ENCODE measurements at regions not wholly inside any gene's neighbourhood (a gene's known extent, or its start where the extent isn't known, plus 50 kb on each side); places are given as distances from the start of the nearest gene placed in this dataset.

DNA sequence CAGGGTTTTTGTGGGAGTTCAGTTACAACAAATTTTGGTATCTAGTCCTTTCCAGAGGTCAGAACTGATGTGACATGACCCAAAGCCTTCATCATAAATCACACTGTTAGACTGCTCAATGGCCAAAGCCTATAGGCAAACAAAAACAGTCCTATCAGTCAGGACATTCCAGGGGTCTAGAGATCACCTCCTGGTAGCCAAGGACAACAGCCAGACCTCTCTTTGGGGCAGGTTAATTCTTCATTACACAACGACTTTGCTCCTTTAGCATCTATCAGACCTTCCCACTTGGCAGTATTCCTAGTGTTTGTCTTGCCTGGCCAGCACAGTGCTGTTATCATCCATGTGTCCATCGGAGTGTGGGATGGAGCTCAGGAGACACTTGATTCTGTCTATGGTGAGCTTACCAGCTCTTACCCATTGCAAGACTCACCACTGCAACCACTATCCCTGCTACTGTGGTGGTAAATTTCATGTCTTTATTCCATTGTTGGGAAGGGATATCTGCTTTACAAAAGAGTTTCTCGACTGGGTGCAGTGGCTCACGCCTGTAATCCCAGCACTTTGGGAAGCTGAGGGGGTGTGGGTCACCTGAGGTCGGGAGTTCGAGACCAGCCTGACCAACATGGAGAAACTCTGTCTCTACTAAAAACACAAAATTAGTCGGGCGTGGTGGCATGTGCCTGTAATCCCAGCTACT, 95.5 kb upstream of the DHX40 start:
- peak in 1 of 4 donors; percentile 31 for ATAC-seq
- WGBS, 4 donors, result 71 to 77% (median 74%) methylated on average over 8 of the region's 8 CpGs

DNA sequence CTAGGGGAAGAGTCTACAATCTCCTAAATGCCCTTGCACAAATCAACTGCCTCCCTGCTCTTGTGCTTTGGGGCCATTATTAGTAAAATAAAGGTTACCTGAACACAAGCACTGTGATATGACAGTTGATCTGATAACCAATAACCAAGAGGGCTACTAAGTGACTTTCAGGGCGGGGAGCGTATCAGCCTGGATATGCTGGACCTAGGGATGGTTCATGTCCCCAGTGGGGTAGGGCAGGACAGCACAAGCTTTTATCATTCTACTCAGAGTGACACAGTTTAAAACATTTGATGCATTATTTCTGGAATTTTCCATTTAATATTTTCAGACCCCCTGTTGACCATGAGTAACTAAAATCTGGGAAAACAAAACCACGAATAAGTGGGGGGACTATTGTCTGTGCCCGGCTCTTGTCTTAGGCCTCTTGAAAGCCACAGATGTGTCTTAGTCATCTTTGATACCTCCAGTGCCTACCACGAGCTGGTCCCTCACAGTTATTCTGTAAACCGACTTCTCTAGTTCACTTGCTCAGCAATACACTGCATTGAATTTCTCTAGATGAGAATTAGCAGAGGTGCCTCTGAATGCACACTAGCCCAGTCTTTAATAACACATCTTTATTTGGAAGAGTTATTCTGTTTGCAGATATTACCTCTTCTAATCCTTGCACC, 94.6 kb upstream of the DHX40 start:
- 93 to 94% (median 93%) methylated on average over 6 of the region's 6 CpGs for WGBS, 4 donors
- ATAC-seq, result no peak
- no peak for DNase-seq
- Histone ChIP-seq H3K4me3 (no peak overlapping the region), H3K36me3 (no peaks in the 10 kb centered on the region), H3K9me3 (no peaks in the 10 kb centered on the region), H3K27me3 (no peaks in the 10 kb centered on the region), H3K27ac (no peak overlapping the region), H3K4me1 (no peaks in the 10 kb centered on the region)
- TF ChIP-seq, protein P1, sequence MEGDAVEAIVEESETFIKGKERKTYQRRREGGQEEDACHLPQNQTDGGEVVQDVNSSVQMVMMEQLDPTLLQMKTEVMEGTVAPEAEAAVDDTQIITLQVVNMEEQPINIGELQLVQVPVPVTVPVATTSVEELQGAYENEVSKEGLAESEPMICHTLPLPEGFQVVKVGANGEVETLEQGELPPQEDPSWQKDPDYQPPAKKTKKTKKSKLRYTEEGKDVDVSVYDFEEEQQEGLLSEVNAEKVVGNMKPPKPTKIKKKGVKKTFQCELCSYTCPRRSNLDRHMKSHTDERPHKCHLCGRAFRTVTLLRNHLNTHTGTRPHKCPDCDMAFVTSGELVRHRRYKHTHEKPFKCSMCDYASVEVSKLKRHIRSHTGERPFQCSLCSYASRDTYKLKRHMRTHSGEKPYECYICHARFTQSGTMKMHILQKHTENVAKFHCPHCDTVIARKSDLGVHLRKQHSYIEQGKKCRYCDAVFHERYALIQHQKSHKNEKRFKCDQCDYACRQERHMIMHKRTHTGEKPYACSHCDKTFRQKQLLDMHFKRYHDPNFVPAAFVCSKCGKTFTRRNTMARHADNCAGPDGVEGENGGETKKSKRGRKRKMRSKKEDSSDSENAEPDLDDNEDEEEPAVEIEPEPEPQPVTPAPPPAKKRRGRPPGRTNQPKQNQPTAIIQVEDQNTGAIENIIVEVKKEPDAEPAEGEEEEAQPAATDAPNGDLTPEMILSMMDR (IDR thresholded peaks at IDR 0.05), result no peak
- TF ChIP-seq POLR2A (IDR thresholded peaks at IDR 0.05), result no peak
- intact Hi-C loops (cut with DNase I), result no loop called here

More for the DNA sequence above, 95.5 kb upstream of the DHX40 start:
- Histone ChIP-seq H3K4me1 (no peaks in the 10 kb centered on the region), H3K27ac (no peak overlapping the region), H3K4me3 (no peak overlapping the region), H3K9me3 (no peaks in the 10 kb centered on the region), H3K27me3 (no peaks in the 10 kb centered on the region), H3K36me3 (no peaks in the 10 kb centered on the region)
- intact Hi-C loops (cut with DNase I), result no loop called here
- TF ChIP-seq POLR2A (IDR thresholded peaks at IDR 0.05), result no peak
- TF ChIP-seq, protein P1 (IDR thresholded peaks at IDR 0.05), result no peak
- no peak for DNase-seq

DNA sequence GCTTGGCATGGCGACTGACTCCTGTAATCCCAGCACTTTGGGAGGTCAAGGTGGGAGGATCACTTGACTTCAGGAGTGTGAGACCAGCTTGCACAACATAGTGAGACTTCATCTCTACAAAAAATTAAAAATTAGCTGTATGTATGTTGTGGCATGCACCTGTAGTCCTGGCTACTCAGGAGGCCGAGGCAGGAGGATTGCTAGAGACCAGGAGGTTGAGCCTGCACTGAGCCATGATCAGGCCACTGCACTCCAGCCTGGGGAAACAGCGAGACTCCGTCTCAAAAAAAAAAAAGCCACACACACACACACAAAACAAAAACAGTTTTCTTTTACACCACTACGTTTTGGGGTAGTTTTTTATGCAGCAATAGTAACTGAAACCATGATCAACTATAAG, 89.0 kb upstream of the DHX40 start:
- WGBS, 4 donors, result 89 to 94% (median 92%) methylated on average over 5 of the region's 5 CpGs
- DNase-seq (no peak), ATAC-seq (no peak)
- Histone ChIP-seq H3K27ac (no peak overlapping the region), H3K27me3 (no peaks in the 10 kb centered on the region), H3K9me3 (no peaks in the 10 kb centered on the region), H3K4me3 (no peak overlapping the region), H3K36me3 (no peaks in the 10 kb centered on the region), H3K4me1 (no peaks in the 10 kb centered on the region)
- TF ChIP-seq, protein P1 (IDR thresholded peaks at IDR 0.05), result no peak
- TF ChIP-seq POLR2A (IDR thresholded peaks at IDR 0.05), result no peak
- intact Hi-C loops (cut with DNase I), result no loop called here

DNA sequence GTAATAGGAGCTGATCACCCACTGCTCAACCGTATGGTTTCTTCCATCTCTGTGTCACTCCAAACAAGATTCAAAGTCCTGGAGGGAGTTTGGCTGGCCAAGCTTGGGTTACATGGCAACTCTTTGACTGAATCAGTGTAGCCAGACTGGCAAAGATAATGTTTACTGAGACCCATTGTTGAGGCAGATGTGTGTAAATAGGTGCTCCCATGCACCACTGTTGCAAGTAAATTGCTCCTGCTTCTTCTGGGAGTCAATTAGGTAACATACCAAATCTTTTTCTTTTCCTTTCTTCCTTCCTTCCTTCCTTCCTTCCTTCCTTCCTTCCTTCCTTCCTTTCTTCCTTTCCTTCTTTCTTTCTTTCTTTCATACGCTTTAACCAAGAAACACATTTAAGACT, 86.3 kb upstream of the DHX40 start:
- H3K27me3 ChIP-seq, result no peaks in the 10 kb centered on the region
- no peak for DNase-seq

More for the DNA sequence above, 86.3 kb upstream of the DHX40 start:
- no peak overlapping the region for H3K27ac ChIP-seq
- H3K36me3 ChIP-seq, result no peaks in the 10 kb centered on the region
- H3K4me3 ChIP-seq, result no peak overlapping the region
- no peak for TF ChIP-seq POLR2A (IDR thresholded peaks at IDR 0.05)
- TF ChIP-seq, protein P1 (IDR thresholded peaks at IDR 0.05), result no peak
- peaks cover 0 to 4% (median 0%) of the 10 kb centered on the region in 12 donors for H3K4me1 ChIP-seq
- no peaks in the 10 kb centered on the region for H3K9me3 ChIP-seq
- intact Hi-C loops (cut with DNase I), result no loop called here
- WGBS, 4 donors, result 73 to 88% (median 84%) methylated on average over 2 of the region's 2 CpGs
- no peak for ATAC-seq

All from heart left ventricle (tissue), 16 donors.